HFFc6 (cell line): ENCODE measurements at regions not wholly inside any gene's neighbourhood (a gene's known extent, or its start where the extent isn't known, plus 50 kb on each side); places are given as distances from the start of the nearest gene placed in this dataset.
A peak's percentile ranks its signal among the peaks of the same experiment; 100 is the strongest.

ENCODE experiments used
- DNase-seq: peaks from one replicate; pipeline ENCODE4 v3.0.0-alpha.2; 2018
- H3K27ac Mint-ChIP-seq: 2 replicates; pipeline ENCODE4 v1.8.0; 2020; ENCODE audit warnings: mild to moderate bottlenecking, mixed read lengths
- H3K27me3 Mint-ChIP-seq: 2 replicates; pipeline ENCODE4 v1.8.0; 2021; ENCODE audit warnings: mild to moderate bottlenecking, moderate library complexity, mixed read lengths; ENCODE audit not compliant: insufficient read depth
- H3K36me3 Mint-ChIP-seq: 2 replicates; pipeline ENCODE4 v1.8.0; 2021; ENCODE audit warnings: low read depth, mixed read lengths
- H3K4me1 Mint-ChIP-seq: 2 replicates; pipeline ENCODE4 v1.8.0; 2020; ENCODE audit warnings: low read depth, mixed read lengths
- H3K4me3 Mint-ChIP-seq: 2 replicates; pipeline ENCODE4 v1.8.0; 2020; ENCODE audit warnings: mild to moderate bottlenecking, moderate library complexity, mixed read lengths
- H3K9me3 Mint-ChIP-seq: 2 replicates; pipeline ENCODE4 v1.8.0; 2020; ENCODE audit warnings: mild to moderate bottlenecking, mixed read lengths
- CTCF ChIP-seq: fragments of 200-600 bp; sonication (generic); IDR thresholded peaks from 2 replicates; pipeline ENCODE4 v1.5.0; 2021; ENCODE audit warnings: antibody characterized with exemption, mild to moderate bottlenecking

GRCh38 chr12:77160931-77161330 lies 95.6 kb upstream of the E2F7 start:
- DNase-seq: no peak
- H3K36me3 Mint-ChIP-seq: no peaks in the 10 kb centered on the region
- no peaks in the 10 kb centered on the region for H3K9me3 Mint-ChIP-seq
- TF ChIP-seq CTCF: no peak
- no peak overlapping the region for H3K27ac Mint-ChIP-seq
- H3K4me1 Mint-ChIP-seq: peaks cover under 1% of the 10 kb centered on the region
- H3K27me3 Mint-ChIP-seq: no peaks in the 10 kb centered on the region
- H3K4me3 Mint-ChIP-seq: no peak overlapping the region

GRCh38 chr12:77153706-77154105 lies 88.3 kb upstream of the E2F7 start:
- Mint-ChIP-seq H3K4me1 (peaks cover 14% of the 10 kb centered on the region; the same call in 1 of the 2 replicates), H3K27me3 (peaks cover 2% of the 10 kb centered on the region; the same call in 1 of the 2 replicates), H3K4me3 (no peak overlapping the region), H3K36me3 (no peaks in the 10 kb centered on the region), H3K9me3 (no peaks in the 10 kb centered on the region), H3K27ac (no peak overlapping the region)
- no peak for DNase-seq
- TF ChIP-seq CTCF: no peak

GRCh38 chr12:77152623-77153193 lies 87.3 kb upstream of the E2F7 start:
- peak; percentile 45 for DNase-seq
- no peaks in the 10 kb centered on the region for H3K9me3 Mint-ChIP-seq
- H3K36me3 Mint-ChIP-seq: no peaks in the 10 kb centered on the region
- peak; percentile 80 for TF ChIP-seq CTCF
- H3K27me3 Mint-ChIP-seq: peaks cover 2% of the 10 kb centered on the region
- peaks cover 14% of the 10 kb centered on the region; the same call in 1 of the 2 replicates for H3K4me1 Mint-ChIP-seq
- no peak overlapping the region for H3K27ac Mint-ChIP-seq
- H3K4me3 Mint-ChIP-seq: no peak overlapping the region

- no peak for TF ChIP-seq CTCF
- DNase-seq: no peak
- Mint-ChIP-seq H3K36me3 (no peaks in the 10 kb centered on the region), H3K4me3 (no peak overlapping the region), H3K27ac (no peak overlapping the region), H3K9me3 (no peaks in the 10 kb centered on the region), H3K27me3 (peaks cover 2% of the 10 kb centered on the region), H3K4me1 (peaks cover 14% of the 10 kb centered on the region; the same call in 1 of the 2 replicates)
Measured at GRCh38 chr12:77151030-77151429, 85.7 kb upstream of the E2F7 start.

- Mint-ChIP-seq H3K27ac (no peak overlapping the region), H3K36me3 (no peaks in the 10 kb centered on the region), H3K9me3 (no peaks in the 10 kb centered on the region), H3K27me3 (no peaks in the 10 kb centered on the region; the same call in 1 of the 2 replicates), H3K4me3 (no peak overlapping the region), H3K4me1 (no peaks in the 10 kb centered on the region)
- DNase-seq: peak; percentile 28
- TF ChIP-seq CTCF: no peak
Measured at GRCh38 chr12:77133566-77133965, 68.2 kb upstream of the E2F7 start.
